Testis (tissue), 2 donors: ENCODE measurements at regions not wholly inside any gene's neighbourhood (a gene's known extent, or its start where the extent isn't known, plus 50 kb on each side); places are given as distances from the start of the nearest gene placed in this dataset.

ENCODE experiments used
- CTCF ChIP-seq, 3 experiments: fragments of 450-650 bp in 2 of 3; fragments of 200-600 bp in 1 of 3; sonication (generic) in 1 of 3; IDR thresholded peaks; one replicate each; pipeline ENCODE4 v1.5.1; 2016 to 2019; ENCODE audit warnings: antibody characterized with exemption in 3 of 3, mild to moderate bottlenecking in 2 of 3, moderate library complexity in 1 of 3
- POLR2A ChIP-seq: fragments of 450-650 bp; IDR thresholded peaks from one replicate; pipeline ENCODE4 v1.6.1; 2017; ENCODE audit warnings: antibody characterized with exemption, mild to moderate bottlenecking, moderate library complexity

- TF ChIP-seq CTCF (IDR thresholded peaks at IDR 0.05) (no peak), POLR2A (no peak)
Observed at GRCh38 chr22:27594474-27595134, 207.0 kb downstream of the MN1 start.
